ENCODE measurements at regions not wholly inside any gene's neighbourhood (a gene's known extent, or its start where the extent isn't known, plus 50 kb on each side); places are given as distances from the start of the nearest gene placed in this dataset.
A peak's percentile ranks its signal among the peaks of the same experiment; 100 is the strongest.

DNA sequence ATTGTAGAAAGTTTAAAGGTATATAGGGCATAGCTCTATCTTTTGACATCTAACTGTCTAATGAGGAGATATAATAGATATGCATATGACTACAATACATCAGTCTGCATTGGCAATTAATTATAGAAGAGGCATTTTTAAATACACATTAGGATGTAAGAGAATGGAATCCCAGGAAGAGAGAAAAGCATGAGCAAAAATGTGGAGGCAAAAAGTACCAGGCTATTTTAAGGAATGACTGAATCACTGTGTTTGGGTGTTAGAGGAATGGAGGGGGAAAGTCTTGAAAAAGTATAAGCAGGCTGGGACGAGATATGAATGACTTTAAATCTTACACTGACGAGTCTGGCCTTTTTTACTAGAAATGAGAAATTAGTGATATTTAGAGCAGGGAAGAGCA is 138.4 kb upstream of the ZNF462 start:
- intact Hi-C loops (cut with DNase I) = loop anchor here in 1 of 2 donors (10.0 kb wide), 1 partner anchor 50 kb away; no protein-coding TSS in a partner anchor
- WGBS, 3 donors = 73 to 79% (median 75%) methylated on average over 2 of the region's 2 CpGs
- ATAC-seq (no peak), DNase-seq (no peak)
- H3K36me3 ChIP-seq (ENCODE audit: insufficient read depth in 1 of 2, low read depth in 1 of 2) = no peaks in the 10 kb centered on the region
- H3K9me3 ChIP-seq = no peaks in the 10 kb centered on the region
- peaks cover 26% of the 10 kb centered on the region for H3K4me1 ChIP-seq
- TF ChIP-seq, protein P1, sequence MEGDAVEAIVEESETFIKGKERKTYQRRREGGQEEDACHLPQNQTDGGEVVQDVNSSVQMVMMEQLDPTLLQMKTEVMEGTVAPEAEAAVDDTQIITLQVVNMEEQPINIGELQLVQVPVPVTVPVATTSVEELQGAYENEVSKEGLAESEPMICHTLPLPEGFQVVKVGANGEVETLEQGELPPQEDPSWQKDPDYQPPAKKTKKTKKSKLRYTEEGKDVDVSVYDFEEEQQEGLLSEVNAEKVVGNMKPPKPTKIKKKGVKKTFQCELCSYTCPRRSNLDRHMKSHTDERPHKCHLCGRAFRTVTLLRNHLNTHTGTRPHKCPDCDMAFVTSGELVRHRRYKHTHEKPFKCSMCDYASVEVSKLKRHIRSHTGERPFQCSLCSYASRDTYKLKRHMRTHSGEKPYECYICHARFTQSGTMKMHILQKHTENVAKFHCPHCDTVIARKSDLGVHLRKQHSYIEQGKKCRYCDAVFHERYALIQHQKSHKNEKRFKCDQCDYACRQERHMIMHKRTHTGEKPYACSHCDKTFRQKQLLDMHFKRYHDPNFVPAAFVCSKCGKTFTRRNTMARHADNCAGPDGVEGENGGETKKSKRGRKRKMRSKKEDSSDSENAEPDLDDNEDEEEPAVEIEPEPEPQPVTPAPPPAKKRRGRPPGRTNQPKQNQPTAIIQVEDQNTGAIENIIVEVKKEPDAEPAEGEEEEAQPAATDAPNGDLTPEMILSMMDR (IDR thresholded peaks at IDR 0.05) = no peak
- peak overlapping the region; percentile 87 for H3K27ac ChIP-seq
- H3K27me3 ChIP-seq (ENCODE audit: insufficient read depth in 3 of 3, low read length in 2 of 3) = no peaks in the 10 kb centered on the region
- H3K4me3 ChIP-seq = no peak overlapping the region

DNA sequence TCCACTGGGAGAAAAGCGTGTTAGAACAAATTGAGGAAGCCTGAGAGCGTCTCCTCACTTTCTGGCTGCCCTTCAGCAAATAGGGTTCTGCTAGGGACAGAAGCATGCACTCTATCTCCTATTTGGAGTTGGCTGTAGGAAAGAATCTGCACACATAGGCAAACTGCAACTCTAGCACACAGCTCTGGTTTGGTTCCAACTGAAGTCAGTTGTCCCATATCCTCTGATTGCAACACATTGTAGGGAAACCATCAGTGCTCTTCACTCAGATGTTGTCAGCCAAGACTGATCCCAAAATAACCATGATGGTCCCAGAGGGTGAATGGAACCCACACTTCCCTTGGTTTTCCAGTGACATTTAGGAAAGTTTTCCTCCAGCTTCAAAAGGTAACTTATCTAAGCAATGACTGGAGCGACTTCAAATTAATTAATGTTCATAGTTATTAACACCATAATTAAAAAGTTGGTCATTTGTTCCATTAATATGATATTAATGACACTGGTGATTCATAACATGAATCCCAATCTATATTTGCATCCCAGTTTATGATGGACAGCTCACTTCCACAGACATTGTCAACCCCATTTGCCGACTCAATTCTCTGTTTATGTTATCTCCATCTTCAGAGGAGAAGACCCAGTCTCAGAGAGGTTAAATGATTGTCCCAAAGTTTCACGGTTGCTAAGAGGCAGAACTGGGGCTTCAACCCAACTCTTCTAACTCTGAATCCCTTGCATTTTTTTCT is 136.7 kb upstream of the ZNF462 start:
- Histone ChIP-seq H3K4me1 (peaks cover 29% of the 10 kb centered on the region), H3K27ac (peak overlapping the region; percentile 87), H3K4me3 (no peak overlapping the region), H3K27me3 (ENCODE audit: insufficient read depth in 3 of 3, low read length in 2 of 3) (no peaks in the 10 kb centered on the region), H3K9me3 (no peaks in the 10 kb centered on the region), H3K36me3 (ENCODE audit: insufficient read depth in 1 of 2, low read depth in 1 of 2) (no peaks in the 10 kb centered on the region)
- 39 to 64% (median 54%) methylated on average over 5 of the region's 5 CpGs for WGBS, 3 donors
- peak in 1 of 2 donors; percentile 10 for DNase-seq
- TF ChIP-seq, protein P1 (IDR thresholded peaks at IDR 0.05) = no peak
- intact Hi-C loops (cut with DNase I) = loop anchor here (5.0 to 10.0 kb wide), 2 partner anchors 49 to 136 kb away; partner anchors contain the start of gene ZNF462 (in 1 of the 2)
- peak; percentile 85 to 96 (median 94) for ATAC-seq

DNA sequence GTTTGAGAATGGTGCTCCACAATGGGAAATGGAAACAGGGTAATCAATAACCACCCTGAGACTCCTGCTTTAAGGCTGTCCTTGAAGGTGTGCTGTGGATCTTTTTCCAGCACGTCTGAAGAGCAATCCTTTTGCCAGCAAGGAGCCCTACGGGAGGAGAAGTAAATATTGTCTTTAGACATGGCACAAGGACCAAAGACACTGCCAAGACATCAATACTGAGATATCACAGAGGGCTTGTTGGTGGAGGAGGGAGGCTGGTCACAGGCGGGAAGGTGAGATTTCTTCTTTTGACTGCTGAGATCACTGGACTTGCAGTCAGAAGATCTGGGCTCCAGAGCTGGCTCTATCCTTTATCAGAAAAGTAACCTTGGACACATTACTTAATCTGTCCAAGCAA is 135.0 kb upstream of the ZNF462 start:
- Histone ChIP-seq H3K27me3 (ENCODE audit: insufficient read depth in 3 of 3, low read length in 2 of 3) (no peaks in the 10 kb centered on the region), H3K4me3 (no peak overlapping the region), H3K27ac (peak overlapping the region; percentile 87), H3K4me1 (peaks cover 29% of the 10 kb centered on the region), H3K9me3 (no peaks in the 10 kb centered on the region), H3K36me3 (ENCODE audit: insufficient read depth in 1 of 2, low read depth in 1 of 2) (no peaks in the 10 kb centered on the region)
- intact Hi-C loops (cut with DNase I) = loop anchor here (5.0 to 10.0 kb wide), 2 partner anchors 47 to 134 kb away; partner anchors contain the start of gene ZNF462 (in 1 of the 2)
- 61 to 82% (median 69%) methylated on average over 3 of the region's 3 CpGs for WGBS, 3 donors
- ATAC-seq = no peak
- TF ChIP-seq, protein P1 (IDR thresholded peaks at IDR 0.05) = no peak
- no peak for DNase-seq

DNA sequence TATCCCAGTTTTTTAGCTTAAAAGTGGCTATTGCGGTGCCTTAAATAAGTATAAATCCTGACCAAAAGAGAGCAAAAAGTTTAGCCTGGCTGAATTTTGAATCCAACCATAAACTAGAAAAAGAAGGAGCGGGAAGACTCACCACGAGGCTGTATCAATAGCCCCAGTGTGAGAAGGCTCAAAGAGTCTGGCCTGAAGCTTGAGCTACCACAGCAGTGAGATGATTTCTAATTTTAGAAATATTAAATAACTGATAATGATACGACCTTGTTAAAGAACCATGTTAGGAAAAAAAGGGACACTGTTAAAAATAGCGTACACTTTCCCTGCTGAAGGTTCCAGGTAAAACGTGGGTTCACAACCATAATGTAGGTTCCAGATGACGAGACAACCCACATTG is 134.1 kb upstream of the ZNF462 start:
- ATAC-seq (peak; percentile 55 to 81 (median 64)), DNase-seq (no peak)
- no peak overlapping the region for H3K4me3 ChIP-seq
- H3K27me3 ChIP-seq (ENCODE audit: insufficient read depth in 3 of 3, low read length in 2 of 3) = no peaks in the 10 kb centered on the region
- peaks cover 29% of the 10 kb centered on the region for H3K4me1 ChIP-seq
- TF ChIP-seq, protein P1 (IDR thresholded peaks at IDR 0.05) = no peak
- H3K27ac ChIP-seq = peak overlapping the region; percentile 87
- intact Hi-C loops (cut with DNase I) = loop anchor here (5.0 to 10.0 kb wide), 2 partner anchors 46 to 133 kb away; partner anchors contain the start of gene ZNF462 (in 1 of the 2)
- no peaks in the 10 kb centered on the region for H3K9me3 ChIP-seq
- no peaks in the 10 kb centered on the region for H3K36me3 ChIP-seq (ENCODE audit: insufficient read depth in 1 of 2, low read depth in 1 of 2)
- WGBS, 3 donors = 36 to 56% (median 39%) methylated on average over 7 of the region's 7 CpGs

All from psoas muscle (tissue), 7 donors.